ENCODE measurements at regions not wholly inside any gene's neighbourhood (a gene's known extent, or its start where the extent isn't known, plus 50 kb on each side); places are given as distances from the start of the nearest gene placed in this dataset.

GRCh38 chr18:39799006-39799405 lies 2156.0 kb upstream of the PIK3C3 start:
- Mint-ChIP-seq H3K4me1 (ENCODE audit: insufficient read depth, unreplicated experiment) (peaks cover 34% of the 10 kb centered on the region), H3K27ac (ENCODE audit: low read depth, unreplicated experiment) (peak overlapping the region; percentile 93), H3K9me3 (ENCODE audit: unreplicated experiment) (no peaks in the 10 kb centered on the region), H3K36me3 (ENCODE audit: insufficient read depth, unreplicated experiment) (peaks cover 7% of the 10 kb centered on the region), H3K27me3 (ENCODE audit: insufficient read depth, unreplicated experiment) (no peaks in the 10 kb centered on the region), H3K4me3 (ENCODE audit: unreplicated experiment) (peak overlapping the region; percentile 94)
- DNase-seq (ENCODE audit: unreplicated experiment): peak; percentile 83
- no peak for TF ChIP-seq CTCF (IDR thresholded peaks at IDR 0.05; ENCODE audit: unreplicated experiment)
- intact Hi-C loops (cut with micrococcal nuclease): no loop called here
- BruUV-seq (replicated peaks): no TSS peak
- CTCF ChIA-PET: interaction anchor here (0.6 to 2.4 kb wide), 4 partner anchors 9 to 956 kb away, joined by 3 to 8 read pairs (median 4); no protein-coding TSS in a partner anchor
- POLR2A ChIA-PET: interaction anchor here (0.6 to 5.9 kb wide), 12 partner anchors 10 to 1469 kb away, joined by 3 to 34 read pairs (median 4); no protein-coding TSS in a partner anchor

- ChIA-PET CTCF (interaction anchor here (0.5 to 1.1 kb wide), 4 partner anchors 9 to 1296 kb away, joined by 3 to 4 read pairs (median 4); no protein-coding TSS in a partner anchor), POLR2A (interaction anchor here (0.6 to 5.9 kb wide), 7 partner anchors 8 to 518 kb away, joined by 3 to 34 read pairs (median 3); no protein-coding TSS in a partner anchor)
- BruUV-seq (replicated peaks): no TSS peak
- peaks cover 45% of the 10 kb centered on the region for H3K4me1 Mint-ChIP-seq (ENCODE audit: insufficient read depth, unreplicated experiment)
- peak overlapping the region; percentile 62 for H3K4me3 Mint-ChIP-seq (ENCODE audit: unreplicated experiment)
- peak overlapping the region; percentile 49 for H3K27ac Mint-ChIP-seq (ENCODE audit: low read depth, unreplicated experiment)
- TF ChIP-seq CTCF (IDR thresholded peaks at IDR 0.05; ENCODE audit: unreplicated experiment): no peak
- no peak for DNase-seq (ENCODE audit: unreplicated experiment)
- no peaks in the 10 kb centered on the region for H3K9me3 Mint-ChIP-seq (ENCODE audit: unreplicated experiment)
- no peaks in the 10 kb centered on the region for H3K27me3 Mint-ChIP-seq (ENCODE audit: insufficient read depth, unreplicated experiment)
- intact Hi-C loops (cut with micrococcal nuclease): no loop called here
- peaks cover 12% of the 10 kb centered on the region for H3K36me3 Mint-ChIP-seq (ENCODE audit: insufficient read depth, unreplicated experiment)
Observed at GRCh38 chr18:39796393-39796792, 2158.6 kb upstream of the PIK3C3 start.

- H3K9me3 Mint-ChIP-seq (ENCODE audit: unreplicated experiment): no peaks in the 10 kb centered on the region
- ChIA-PET POLR2A (interaction anchor here (5.9 kb wide), 1 partner anchor 9 kb away, joined by 34 read pairs; no protein-coding TSS in a partner anchor), CTCF (no interaction called here)
- H3K27ac Mint-ChIP-seq (ENCODE audit: low read depth, unreplicated experiment): peak overlapping the region; percentile 49
- BruUV-seq (replicated peaks): no TSS peak
- peaks cover 41% of the 10 kb centered on the region for H3K4me1 Mint-ChIP-seq (ENCODE audit: insufficient read depth, unreplicated experiment)
- intact Hi-C loops (cut with micrococcal nuclease): no loop called here
- no peak for DNase-seq (ENCODE audit: unreplicated experiment)
- no peaks in the 10 kb centered on the region for H3K27me3 Mint-ChIP-seq (ENCODE audit: insufficient read depth, unreplicated experiment)
- H3K36me3 Mint-ChIP-seq (ENCODE audit: insufficient read depth, unreplicated experiment): peaks cover 12% of the 10 kb centered on the region
- peak overlapping the region; percentile 62 for H3K4me3 Mint-ChIP-seq (ENCODE audit: unreplicated experiment)
- no peak for TF ChIP-seq CTCF (IDR thresholded peaks at IDR 0.05; ENCODE audit: unreplicated experiment)
Observed at GRCh38 chr18:39795350-39795749, 2159.7 kb upstream of the PIK3C3 start.

GRCh38 chr18:39793609-39794008 lies 2161.4 kb upstream of the PIK3C3 start:
- CTCF ChIA-PET: interaction anchor here (0.6 kb wide), 1 partner anchor 185 kb away, joined by 3 read pairs; no protein-coding TSS in a partner anchor
- no peak for DNase-seq (ENCODE audit: unreplicated experiment)
- TF ChIP-seq CTCF (IDR thresholded peaks at IDR 0.05; ENCODE audit: unreplicated experiment): no peak
- POLR2A ChIA-PET: interaction anchor here (0.7 kb wide), 1 partner anchor 19 kb away, joined by 3 read pairs; no protein-coding TSS in a partner anchor
- no TSS peak for BruUV-seq (replicated peaks)
- Mint-ChIP-seq H3K4me1 (ENCODE audit: insufficient read depth, unreplicated experiment) (peaks cover 42% of the 10 kb centered on the region), H3K4me3 (ENCODE audit: unreplicated experiment) (no peak overlapping the region), H3K9me3 (ENCODE audit: unreplicated experiment) (no peaks in the 10 kb centered on the region), H3K27me3 (ENCODE audit: insufficient read depth, unreplicated experiment) (no peaks in the 10 kb centered on the region), H3K36me3 (ENCODE audit: insufficient read depth, unreplicated experiment) (peaks cover 5% of the 10 kb centered on the region), H3K27ac (ENCODE audit: low read depth, unreplicated experiment) (no peak overlapping the region)
- intact Hi-C loops (cut with micrococcal nuclease): no loop called here

Data from MCF 10A (cell line).